ENCODE measurements at regions not wholly inside any gene's neighbourhood (a gene's known extent, or its start where the extent isn't known, plus 50 kb on each side); places are given as distances from the start of the nearest gene placed in this dataset.
"Not testable (repeated sequence)": the region's sequence is repeated elsewhere in the genome, so short reads cannot be mapped to it uniquely, and the experiment has no call there.

GRCh38 chr2:121069434-121069969, 215.5 kb downstream of the TFCP2L1 start:
- H3K36me3 ChIP-seq: no peaks in the 10 kb centered on the region
- H3K4me3 ChIP-seq: no peak overlapping the region
- no peaks in the 10 kb centered on the region for H3K27me3 ChIP-seq
- 85 to 89% methylated on average over 16 to 18 of the region's 18 CpGs for WGBS, 2 donors
- H3K4me1 ChIP-seq: peaks cover 0 to 5% (median 0%) of the 10 kb centered on the region in 4 donors
- ATAC-seq (ENCODE audit: low FRiP score in 2 of 2) (no peak), DNase-seq (no peak)
- H3K9me3 ChIP-seq: no peaks in the 10 kb centered on the region
- no peak overlapping the region for H3K27ac ChIP-seq
- TF ChIP-seq CTCF (IDR thresholded peaks at IDR 0.05) (no peak), EP300 (IDR thresholded peaks at IDR 0.05) (no peak), POLR2AphosphoS5 (IDR thresholded peaks at IDR 0.05) (no peak), POLR2A (IDR thresholded peaks at IDR 0.05) (no peak)

- DNase-seq; H3K4me3 ChIP-seq; H3K36me3 ChIP-seq; H3K4me1 ChIP-seq; H3K27ac ChIP-seq; ATAC-seq (ENCODE audit: low FRiP score in 2 of 2); H3K27me3 ChIP-seq; H3K9me3 ChIP-seq: not testable (repeated sequence)
- WGBS, 2 donors: 84 to 89% methylated on average over 11 of the region's 11 CpGs
Observed at GRCh38 chr2:121070061-121070460, 214.9 kb downstream of the TFCP2L1 start.

- peaks cover 0 to 13% (median 0%) of the 10 kb centered on the region in 4 donors for H3K4me1 ChIP-seq
- ATAC-seq (ENCODE audit: low FRiP score in 2 of 2) (peak in 1 of 2 donors; percentile 73), DNase-seq (peak; percentile 43 to 92)
- no peak overlapping the region for H3K27ac ChIP-seq
- TF ChIP-seq CTCF (IDR thresholded peaks at IDR 0.05) (peak; percentile 59 to 88 (median 76)), POLR2AphosphoS5 (IDR thresholded peaks at IDR 0.05) (no peak)
- H3K4me3 ChIP-seq: no peak overlapping the region
- WGBS, 2 donors: 2 to 9% methylated on average over 7 to 14 of the region's 14 CpGs
- H3K36me3 ChIP-seq: no peaks in the 10 kb centered on the region
- H3K27me3 ChIP-seq: no peaks in the 10 kb centered on the region
- no peaks in the 10 kb centered on the region for H3K9me3 ChIP-seq
Observed at GRCh38 chr2:121071034-121071504, 213.9 kb downstream of the TFCP2L1 start.

GRCh38 chr2:121072784-121073183, 212.2 kb downstream of the TFCP2L1 start:
- Histone ChIP-seq H3K4me3 (no peak overlapping the region), H3K4me1 (peaks cover 0 to 13% (median 0%) of the 10 kb centered on the region in 4 donors), H3K27ac (no peak overlapping the region), H3K36me3 (no peaks in the 10 kb centered on the region), H3K27me3 (no peaks in the 10 kb centered on the region), H3K9me3 (no peaks in the 10 kb centered on the region)
- 71 to 77% methylated on average over 7 to 13 of the region's 13 CpGs for WGBS, 2 donors
- DNase-seq (no peak), ATAC-seq (ENCODE audit: low FRiP score in 2 of 2) (no peak)
- TF ChIP-seq POLR2A (IDR thresholded peaks at IDR 0.05) (no peak), POLR2AphosphoS5 (IDR thresholded peaks at IDR 0.05) (no peak), CTCF (IDR thresholded peaks at IDR 0.05) (no peak), EP300 (IDR thresholded peaks at IDR 0.05) (no peak)

GRCh38 chr2:121073320-121074210, 211.4 kb downstream of the TFCP2L1 start:
- Histone ChIP-seq H3K27ac (no peak overlapping the region), H3K9me3 (no peaks in the 10 kb centered on the region), H3K4me1 (peaks cover 0 to 13% (median 0%) of the 10 kb centered on the region in 4 donors), H3K27me3 (no peaks in the 10 kb centered on the region), H3K36me3 (no peaks in the 10 kb centered on the region), H3K4me3 (no peak overlapping the region)
- ATAC-seq (ENCODE audit: low FRiP score in 2 of 2) (no peak), DNase-seq (no peak)
- 82 to 83% methylated on average over 25 to 26 of the region's 26 CpGs for WGBS, 2 donors
- TF ChIP-seq POLR2A (IDR thresholded peaks at IDR 0.05) (no peak), POLR2AphosphoS5 (IDR thresholded peaks at IDR 0.05) (no peak), CTCF (IDR thresholded peaks at IDR 0.05) (no peak), EP300 (IDR thresholded peaks at IDR 0.05) (no peak)

Data from upper lobe of left lung (tissue), 6 donors.